GM18868 (cell line): ENCODE measurements at regions not wholly inside any gene's neighbourhood (a gene's known extent, or its start where the extent isn't known, plus 50 kb on each side); places are given as distances from the start of the nearest gene placed in this dataset.
"Not testable (repeated sequence)": the region's sequence is repeated elsewhere in the genome, so short reads cannot be mapped to it uniquely, and the experiment has no call there.

Experiments used
- ATAC-seq: cut with Tn5 transposase; IDR thresholded peaks from one replicate; pipeline ENCODE4 v1.9.1; 2021; ENCODE audit warnings: mild to moderate bottlenecking, moderate library complexity; ENCODE audit not compliant: unreplicated experiment

DNA sequence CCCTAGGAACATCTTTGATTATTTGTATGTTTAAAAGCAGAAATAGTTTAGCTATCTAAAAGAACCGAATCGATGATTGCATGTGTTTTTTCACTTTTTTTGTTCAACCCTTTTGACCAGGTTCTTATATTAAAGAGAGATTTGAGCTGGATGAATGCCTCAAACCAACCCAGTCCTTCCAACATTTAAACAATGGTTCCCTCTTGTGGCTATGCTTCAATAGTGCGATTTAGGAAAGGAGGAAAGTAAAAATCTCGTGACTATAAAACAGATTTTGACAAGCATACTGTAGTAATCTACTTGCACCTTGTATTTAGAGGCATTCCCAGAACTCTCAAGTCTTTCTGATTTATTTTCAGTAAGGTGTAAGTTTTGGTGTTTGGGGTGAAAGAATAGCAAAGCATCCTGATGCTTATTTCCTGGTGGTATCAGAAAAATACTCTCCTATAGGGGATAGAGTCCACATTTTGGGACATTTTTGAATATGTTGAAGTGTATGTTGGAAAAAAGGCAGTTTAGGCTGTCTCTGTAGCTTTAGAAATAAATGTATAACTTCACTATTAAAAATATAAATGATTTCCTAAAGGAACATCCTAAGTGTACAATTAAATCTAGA, 159.6 kb upstream of the KCNH8 start:
- no peak for ATAC-seq

DNA sequence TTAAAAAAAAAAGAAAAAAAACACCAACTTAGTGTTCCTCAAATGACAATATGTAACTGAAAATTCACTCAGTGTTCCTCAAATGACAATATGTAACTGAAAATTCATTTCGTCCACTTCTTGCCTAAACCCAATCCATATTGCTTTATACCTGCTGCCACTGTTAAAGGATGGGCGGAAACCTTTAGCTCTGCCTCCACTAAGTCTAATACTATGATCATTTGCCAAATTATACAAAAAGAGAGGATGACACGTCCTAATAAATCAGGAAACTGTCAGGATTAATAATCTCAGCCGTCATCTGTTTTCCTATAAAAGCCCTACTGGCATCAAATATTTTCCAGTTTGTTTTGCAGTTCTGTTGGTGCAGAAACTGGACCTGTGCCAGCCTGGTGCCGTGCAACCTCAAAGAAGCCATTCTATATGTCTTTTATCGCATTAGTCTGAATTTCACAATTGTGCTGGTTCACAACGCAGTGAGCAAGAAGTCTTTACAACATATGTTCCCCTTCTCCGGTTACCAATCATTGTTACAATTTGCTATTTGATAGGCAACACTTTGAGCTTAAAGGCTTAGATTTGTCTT, 160.4 kb upstream of the KCNH8 start:
- no peak for ATAC-seq

DNA sequence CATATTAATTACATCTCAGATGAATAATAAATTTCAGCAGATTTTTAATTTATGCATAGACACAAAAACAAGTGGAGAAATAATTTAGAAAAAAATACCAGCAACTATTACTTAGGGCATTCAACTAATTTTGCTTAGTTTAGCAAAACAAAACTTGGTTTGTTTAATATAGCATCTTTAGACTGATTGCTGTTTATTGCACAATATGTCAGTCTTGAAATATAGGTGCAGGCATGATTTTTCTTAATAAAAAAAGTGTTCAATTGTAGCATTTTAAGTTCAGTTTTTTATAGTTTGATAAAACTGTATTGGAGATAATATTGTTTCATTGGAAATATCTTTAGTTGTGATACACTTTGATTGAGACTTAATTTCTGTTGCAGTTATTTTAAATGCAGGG, 161.2 kb upstream of the KCNH8 start:
- no peak for ATAC-seq

DNA sequence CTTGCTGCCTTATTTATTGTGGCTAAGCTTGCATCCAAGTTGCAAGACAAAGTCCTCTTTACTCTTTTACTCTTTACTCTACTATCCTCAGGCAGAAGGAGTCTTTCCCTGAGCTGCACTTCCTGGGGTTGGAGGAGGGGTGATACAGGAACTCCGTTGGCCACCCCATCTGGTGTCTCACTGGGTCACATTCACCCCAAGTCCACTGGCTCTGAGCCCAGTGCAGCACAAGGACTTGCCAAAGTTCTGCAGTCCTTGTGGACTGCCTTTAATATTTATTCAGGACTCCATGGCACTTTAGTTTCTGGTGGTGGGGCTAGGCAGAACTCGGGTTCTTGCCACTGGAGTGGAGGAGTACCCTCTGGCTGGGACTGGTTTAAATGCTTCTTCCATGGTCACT, 165.4 kb upstream of the KCNH8 start:
- no peak for ATAC-seq

DNA sequence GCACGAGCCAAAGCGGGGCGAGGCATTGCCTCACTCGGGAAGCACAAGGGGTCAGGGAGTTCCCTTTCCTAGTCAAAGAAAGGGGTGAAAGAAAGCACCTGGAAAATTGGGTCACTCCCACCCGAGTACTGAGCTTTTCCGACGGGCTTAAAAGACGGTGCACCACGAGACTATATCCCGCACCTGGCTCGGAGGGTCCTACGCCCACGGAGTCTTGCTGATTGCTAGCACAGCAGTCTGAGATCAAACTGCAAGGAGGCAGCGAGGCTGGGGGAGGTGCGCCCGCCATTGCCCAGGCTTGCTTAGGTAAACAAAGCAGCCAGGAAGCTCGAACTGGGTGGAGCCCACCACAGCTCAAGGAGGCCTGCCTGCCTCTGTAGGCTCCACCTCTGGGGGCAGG, 172.2 kb upstream of the KCNH8 start:
- not testable (repeated sequence) for ATAC-seq

DNA sequence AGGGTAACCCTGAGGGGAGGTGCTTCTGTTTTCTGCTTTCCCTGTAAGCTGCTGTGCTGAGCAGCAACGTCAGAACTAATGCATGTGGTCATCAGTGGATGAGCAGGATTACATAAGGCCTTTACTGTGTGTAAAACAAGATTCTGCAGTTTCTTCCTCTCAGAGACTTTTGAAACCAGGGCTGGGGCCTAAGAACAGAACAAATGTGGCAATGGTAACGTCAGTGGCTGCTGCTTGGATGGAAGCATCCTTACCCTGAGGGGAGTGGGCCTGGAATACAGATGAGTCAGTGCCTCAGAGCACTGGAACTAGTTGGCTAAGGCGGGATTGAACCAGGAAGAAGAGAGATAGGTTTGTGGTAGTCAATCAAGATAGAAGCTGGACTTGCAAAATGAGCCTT, 180.2 kb upstream of the KCNH8 start:
- no peak for ATAC-seq

DNA sequence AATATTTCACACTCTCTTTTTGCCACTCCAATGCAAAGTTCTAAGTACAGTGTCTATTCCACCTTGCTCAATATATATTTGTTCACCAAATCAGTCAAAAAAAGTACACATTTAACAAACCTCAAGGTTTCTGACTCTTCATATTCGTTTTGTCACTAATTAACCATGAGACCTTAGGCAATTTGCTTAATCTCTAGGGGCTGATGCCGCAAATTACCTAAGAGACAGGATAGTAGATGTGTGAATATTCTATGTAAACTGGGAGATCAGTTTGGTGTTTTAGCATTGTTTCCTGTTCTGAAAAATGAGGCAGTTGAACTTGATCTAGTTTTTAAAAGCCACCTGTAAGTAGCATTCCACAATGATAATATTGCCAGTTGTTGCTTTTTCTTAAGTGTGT, 182.5 kb upstream of the KCNH8 start:
- no peak for ATAC-seq

DNA sequence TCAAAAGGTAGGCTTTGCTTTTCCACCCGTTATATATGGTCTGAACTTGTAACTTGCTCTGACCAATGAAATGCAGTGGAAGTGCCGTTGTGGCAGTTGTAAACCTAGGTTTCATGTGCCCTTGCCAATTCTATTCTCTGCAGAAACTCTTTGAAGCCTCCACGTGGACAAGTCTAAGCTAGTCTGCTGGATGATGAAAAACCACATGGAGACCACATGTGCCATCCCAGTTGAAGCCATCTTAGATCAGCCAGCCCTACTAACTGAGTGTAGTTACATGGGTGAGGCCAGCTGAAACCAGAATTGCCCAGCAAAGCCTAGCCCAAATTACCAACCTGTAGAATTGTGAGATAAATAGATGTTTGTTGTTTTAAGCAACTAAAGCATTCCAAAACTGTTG, 183.7 kb upstream of the KCNH8 start:
- ATAC-seq = no peak

DNA sequence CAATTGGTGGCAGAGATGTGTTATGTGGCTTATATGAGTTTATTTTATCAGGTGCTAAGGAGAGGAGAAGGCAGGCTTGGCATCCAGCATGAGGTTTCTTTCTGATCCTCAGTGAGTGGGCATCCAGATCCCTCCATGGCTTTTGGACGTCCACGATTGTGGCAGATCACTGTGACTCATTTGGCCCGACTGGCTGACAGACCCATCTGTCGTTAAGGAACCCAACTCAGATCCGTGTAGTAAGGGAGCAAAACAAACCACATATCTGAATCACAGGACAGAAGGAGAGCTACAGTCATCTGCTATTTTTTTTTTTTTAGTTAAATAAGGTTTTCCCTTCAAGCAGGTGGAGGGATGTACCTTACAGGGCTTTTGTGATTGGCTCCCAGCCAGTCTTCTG, 197.0 kb upstream of the KCNH8 start:
- no peak for ATAC-seq

DNA sequence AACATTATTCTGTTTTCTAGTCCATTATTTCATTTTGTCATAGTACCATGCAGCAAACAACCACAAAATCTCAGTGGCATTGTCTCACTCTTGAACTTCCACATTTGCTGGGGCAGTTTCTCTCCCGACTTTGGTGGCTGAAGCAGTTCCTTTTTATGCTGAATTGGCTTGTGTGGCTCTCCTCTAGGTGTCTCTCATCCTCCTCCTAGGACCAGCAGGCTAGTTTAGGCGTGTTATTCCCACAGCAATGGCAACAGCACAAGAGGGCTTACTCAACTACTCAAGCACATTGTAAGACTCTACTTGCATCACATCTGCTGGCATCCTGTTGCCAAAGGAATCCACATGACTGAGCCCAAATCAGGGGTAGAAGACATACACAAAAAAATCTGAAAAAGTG, 201.8 kb upstream of the KCNH8 start:
- no peak for ATAC-seq

DNA sequence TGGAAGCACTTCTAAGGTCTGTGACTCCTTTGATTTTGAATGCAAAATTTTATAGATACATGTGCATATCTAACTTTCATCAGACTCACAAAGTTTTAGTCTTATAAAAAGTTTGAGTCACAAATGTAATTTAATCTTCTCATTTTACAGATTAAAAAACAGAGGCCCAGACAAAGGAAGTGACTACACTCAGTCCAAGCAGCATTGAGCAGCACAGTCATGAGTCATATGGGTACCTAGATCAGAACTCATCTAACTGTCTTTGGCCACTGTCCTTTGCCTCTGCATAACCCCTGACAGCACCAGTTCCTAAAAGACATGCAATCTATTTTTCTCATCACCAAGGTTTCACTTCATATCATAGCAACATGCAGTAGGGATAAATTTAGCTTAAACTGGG, 210.7 kb upstream of the KCNH8 start:
- ATAC-seq = peak; percentile 92

DNA sequence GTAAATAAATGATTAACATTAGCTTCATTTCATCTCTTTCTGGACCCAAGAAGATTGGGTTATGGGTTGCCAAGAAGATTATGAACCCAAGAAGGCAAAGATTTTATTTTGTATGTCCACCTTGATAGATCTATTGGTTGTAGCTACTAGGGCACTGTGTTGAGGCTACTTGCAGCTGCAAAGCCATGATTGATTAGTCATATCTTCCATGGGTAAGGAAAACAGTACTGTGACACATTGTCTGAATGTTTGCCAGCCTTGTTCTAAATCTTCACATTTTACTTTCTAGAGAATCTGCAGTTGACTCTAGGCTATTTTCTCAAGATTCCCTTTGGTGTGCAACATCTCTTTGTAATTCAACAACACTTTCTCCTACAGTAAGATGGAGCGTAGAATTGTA, 229.2 kb upstream of the KCNH8 start:
- ATAC-seq = no peak

DNA sequence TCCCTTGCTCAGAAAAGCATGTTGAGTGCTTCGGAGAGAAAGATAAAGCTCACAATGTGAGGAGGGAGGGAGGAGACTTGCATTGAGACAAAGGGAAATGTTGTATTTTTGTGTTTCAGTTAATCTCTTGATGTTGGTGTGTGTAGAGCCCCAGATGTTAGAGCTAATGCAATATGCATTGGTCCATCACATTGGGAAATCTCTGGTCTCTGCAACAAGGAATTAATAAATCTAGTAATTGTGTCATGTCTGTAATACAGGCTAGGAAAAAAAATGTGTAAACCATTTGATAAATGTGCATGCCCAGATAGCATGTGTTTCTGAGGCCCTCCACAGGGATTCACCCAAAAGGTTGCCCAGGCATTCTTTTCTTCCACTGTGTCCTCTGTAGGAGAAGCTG, 230.4 kb upstream of the KCNH8 start:
- ATAC-seq = no peak

DNA sequence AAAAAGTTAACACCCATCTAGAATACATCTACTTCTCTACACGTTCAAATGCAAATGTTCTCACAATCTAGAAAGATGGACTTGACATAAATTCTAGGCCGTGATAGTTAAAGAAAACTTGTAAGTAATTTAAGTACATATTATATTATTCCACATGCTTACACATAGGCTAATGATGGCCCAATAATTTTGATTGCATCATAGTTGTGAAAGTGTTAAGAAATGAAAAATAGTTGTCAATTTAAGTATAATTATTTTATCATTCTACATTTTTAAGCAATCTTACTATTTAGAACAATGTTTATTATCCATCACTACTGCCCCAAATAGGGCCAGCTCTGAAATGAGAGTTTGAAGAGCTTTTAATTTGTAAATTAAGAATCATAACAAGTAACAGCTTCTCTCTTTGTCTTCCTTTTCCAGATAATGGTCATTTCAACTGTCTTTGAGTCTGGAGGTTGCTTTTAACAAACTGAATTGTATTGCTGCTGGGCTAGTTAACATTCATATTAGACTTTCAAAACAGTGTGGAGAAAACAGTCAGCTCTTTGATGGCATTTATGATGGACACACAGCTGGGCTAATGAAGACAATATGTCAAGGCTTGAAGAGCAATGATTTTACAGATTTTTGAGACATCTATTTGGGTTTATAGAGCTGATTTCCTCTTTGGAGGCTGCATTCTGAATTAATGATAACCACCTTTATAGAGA, 246.1 kb upstream of the KCNH8 start:
- no peak for ATAC-seq

DNA sequence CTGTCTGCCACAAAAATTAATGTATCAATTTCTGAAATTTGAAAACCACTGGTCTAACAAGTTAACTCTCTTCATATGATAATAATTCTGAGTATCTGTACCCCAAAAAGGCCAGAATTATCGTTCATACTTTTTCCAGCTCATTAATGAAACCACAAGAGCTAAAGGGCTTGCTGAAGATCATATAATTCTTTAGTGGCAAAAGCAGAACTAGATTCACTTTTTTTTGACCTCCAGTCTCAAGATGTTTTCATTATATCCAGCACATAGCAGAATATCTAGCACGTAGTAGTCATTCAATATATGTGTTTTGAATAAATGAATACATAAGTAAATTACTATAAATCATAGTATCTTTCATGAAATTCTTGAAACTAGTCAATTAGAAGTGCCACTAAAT, 246.7 kb upstream of the KCNH8 start:
- ATAC-seq = no peak

DNA sequence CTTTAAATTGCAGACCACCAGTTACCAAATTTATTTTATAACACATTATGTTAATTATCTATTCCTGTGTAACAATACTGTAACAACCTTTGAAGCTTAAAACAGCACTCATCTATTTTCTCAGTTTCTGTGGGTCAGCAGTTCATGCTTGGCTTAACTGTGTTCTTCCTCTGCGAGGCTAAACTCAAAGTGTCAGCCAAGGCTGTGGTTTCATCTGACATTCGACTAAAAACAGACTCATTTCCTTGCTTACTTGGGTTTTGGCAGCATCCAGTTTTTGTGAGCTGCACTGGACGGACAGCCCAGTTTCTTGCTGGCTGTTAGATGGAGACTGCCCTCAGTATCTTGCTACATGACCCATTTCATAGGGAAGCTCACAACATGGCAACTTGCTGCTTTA, 247.3 kb upstream of the KCNH8 start:
- ATAC-seq = peak; percentile 89

DNA sequence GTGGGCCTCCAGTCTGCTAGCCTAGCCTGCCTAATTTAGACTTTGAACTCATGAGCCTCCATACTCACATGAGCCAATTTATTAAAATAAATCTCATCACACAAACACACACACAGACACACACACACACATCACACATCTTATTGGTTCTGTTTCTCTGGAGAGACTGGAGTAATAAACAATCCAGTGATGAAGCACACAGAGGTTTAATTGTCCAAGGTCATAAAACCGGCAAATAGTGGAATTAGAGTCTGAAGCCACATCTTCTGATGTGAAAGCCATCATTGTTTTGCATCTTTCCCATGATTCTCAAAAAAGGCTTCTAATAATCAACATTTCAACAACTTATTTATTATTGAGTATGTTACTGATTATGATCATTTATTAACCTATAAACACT, 249.4 kb upstream of the KCNH8 start:
- ATAC-seq = no peak

DNA sequence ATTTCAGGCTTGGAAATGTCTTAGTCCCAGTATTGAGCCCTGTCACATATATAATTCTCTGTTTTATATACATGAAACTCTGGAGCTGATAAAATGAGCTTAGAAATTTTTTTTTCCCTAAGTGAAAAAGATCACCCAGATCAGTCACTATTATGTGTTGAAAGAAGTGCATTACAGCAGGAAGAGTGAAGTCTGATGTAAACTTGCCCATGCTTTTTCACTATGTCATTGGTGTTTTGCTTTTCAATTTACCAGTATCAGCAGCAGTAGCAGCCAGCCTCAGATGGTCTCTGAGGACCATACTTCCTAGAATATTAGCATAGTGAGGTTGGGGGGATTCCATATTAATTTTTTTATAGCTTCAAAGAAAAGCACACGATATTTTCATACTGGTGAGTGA, 255.6 kb upstream of the KCNH8 start:
- no peak for ATAC-seq

DNA sequence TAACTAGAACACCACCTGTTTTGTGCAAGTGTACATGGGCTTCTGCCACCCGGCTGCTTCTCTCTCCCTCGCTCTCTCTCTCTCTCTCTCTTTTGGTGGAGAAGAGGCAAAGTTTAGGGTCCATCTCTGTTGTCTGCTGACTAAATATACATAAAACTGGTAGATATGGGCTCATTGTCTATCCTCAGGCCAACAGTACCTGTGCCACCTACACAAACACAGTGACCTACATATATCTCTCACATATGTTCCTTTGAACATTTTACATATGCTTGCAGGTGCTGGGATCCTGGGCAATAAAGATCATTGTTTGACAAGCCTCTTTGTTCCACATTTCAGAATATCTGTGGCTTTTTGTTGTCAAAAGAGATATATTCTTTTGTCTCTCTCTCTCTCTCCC, 256.3 kb upstream of the KCNH8 start:
- no peak for ATAC-seq

DNA sequence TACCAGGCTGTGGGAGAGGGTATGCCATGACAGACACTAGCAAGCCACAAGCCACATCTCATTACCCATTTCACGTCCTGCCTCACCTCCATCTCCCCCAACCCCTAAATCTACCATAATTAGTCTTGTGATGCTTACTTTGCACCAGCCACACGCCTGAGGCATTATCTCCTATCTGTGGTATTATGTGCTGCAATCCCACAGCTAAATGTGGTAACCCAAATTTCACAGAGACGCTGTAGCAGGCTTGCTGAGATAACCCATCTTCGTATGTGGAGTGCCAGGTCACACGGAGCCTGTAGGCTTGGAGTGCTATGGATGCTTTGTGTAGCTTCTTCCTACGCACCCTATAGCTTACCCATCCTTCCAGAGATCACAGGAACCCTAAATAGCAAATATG, 256.7 kb upstream of the KCNH8 start:
- no peak for ATAC-seq

DNA sequence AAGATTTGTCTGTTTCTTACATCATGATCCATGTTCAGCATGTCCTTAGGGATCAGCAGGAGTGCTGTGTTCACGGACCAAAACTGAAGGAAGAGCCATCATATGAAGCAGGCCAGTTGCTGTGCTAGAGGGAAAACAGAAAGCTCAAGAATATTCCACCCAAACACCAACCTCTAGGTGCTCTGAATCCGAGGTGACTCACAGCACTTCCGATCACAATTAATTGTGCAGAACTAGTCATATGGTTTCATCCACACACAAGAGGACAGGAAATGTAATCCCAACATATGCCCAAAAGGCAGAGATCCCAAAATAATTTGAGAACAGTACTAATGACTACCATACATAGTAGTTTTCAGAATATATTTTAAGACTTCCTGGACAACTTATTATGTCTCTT, 257.9 kb upstream of the KCNH8 start:
- no peak for ATAC-seq

DNA sequence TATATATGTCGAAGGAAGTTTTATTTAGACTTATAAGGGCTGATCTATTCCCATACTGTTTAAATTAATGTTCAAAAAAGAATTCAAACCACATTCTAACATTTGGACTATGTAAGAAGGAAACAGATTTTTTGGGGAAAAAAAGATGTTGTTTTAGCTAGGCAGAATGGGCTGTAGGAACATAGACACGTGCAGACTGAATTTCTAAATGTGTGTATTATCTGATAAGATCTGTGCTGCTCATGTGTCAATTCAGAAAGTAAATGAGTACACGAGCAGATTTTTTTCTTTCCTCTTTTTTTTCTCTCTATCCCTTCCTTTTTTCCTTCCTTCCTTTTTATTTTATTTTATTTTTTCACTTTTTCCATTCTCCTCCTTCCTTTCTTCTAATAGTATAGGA, 259.5 kb upstream of the KCNH8 start:
- ATAC-seq = no peak

DNA sequence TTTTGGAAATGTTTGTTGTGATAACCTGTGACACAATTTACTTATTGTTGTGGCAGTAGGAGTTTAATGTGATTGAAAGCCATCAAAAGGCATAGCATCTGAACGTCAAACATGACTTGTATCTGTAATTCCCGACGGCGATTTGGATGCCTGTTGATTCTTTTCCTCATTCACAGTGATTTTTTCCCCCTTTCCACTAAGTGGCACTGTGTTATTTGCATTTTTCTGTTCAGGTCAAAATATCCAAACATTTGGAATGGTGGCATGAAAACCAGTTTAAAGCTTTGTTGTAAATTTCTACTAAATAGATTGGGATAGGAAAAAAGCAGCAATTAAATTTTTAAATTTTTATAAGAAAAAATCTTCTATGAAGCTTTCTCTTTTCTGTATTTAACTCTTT, 259.9 kb upstream of the KCNH8 start:
- ATAC-seq = no peak
